MM.1S (cell line): ENCODE measurements at regions not wholly inside any gene's neighbourhood (a gene's known extent, or its start where the extent isn't known, plus 50 kb on each side); places are given as distances from the start of the nearest gene placed in this dataset.

Experiments used
- DNase-seq: peaks from one replicate; pipeline ENCODE4 v3.0.0-alpha.2; 2015
- H2AFZ ChIP-seq: fragments of 300-600 bp; sonication (generic); 2 replicates; pipeline ENCODE4 v1.6.0; 2016; ENCODE audit warnings: antibody characterized with exemption, low read length
- H3F3A ChIP-seq: fragments of 300-600 bp; sonication (generic); 2 replicates; pipeline ENCODE4 v1.6.1; 2016; ENCODE audit warnings: mild to moderate bottlenecking, antibody characterized with exemption, low read length, moderate library complexity, mixed read lengths; ENCODE audit not compliant: insufficient read depth
- H3K27ac ChIP-seq: fragments of 300-600 bp; sonication (generic); 2 replicates; pipeline ENCODE4 v1.5.1; 2016; ENCODE audit warnings: mild to moderate bottlenecking, low read length
- H3K27me3 ChIP-seq: fragments of 300-600 bp; sonication (generic); replicated peaks from 2 replicates; pipeline ENCODE4 v1.6.0; 2016; ENCODE audit warnings: low read length; ENCODE audit not compliant: insufficient read depth
- H3K36me3 ChIP-seq: fragments of 300-600 bp; sonication (generic); replicated peaks from 2 replicates; pipeline ENCODE4 v1.6.1; 2016; ENCODE audit warnings: mild to moderate bottlenecking, low read length, mixed read lengths; ENCODE audit not compliant: insufficient read depth
- H3K4me1 ChIP-seq: fragments of 300-600 bp; sonication (generic); 2 replicates; pipeline ENCODE4 v1.6.1; 2016; ENCODE audit warnings: low read length, mixed read lengths
- H3K4me2 ChIP-seq: fragments of 300-600 bp; sonication (generic); 2 replicates; pipeline ENCODE4 v1.6.0; 2016; ENCODE audit warnings: low read depth, low read length
- H3K4me3 ChIP-seq: fragments of 300-600 bp; sonication (generic); 2 replicates; pipeline ENCODE4 v1.5.1; 2016; ENCODE audit warnings: low read length, mixed read lengths
- H3K79me2 ChIP-seq: fragments of 300-600 bp; sonication (generic); 2 replicates; pipeline ENCODE4 v1.6.1; 2016; ENCODE audit warnings: mixed run types, low read length, mixed read lengths
- H3K9ac ChIP-seq: fragments of 300-600 bp; sonication (generic); 2 replicates; pipeline ENCODE4 v1.6.1; 2016; ENCODE audit warnings: low read length, mixed read lengths
- H3K9me2 ChIP-seq: fragments of 300-600 bp; sonication (generic); replicated peaks from 2 replicates; pipeline ENCODE4 v1.6.1; 2016; ENCODE audit warnings: mild to moderate bottlenecking, low read length, mixed read lengths; ENCODE audit not compliant: insufficient read depth
- H3K9me3 ChIP-seq: fragments of 300-600 bp; sonication (generic); replicated peaks from 2 replicates; pipeline ENCODE4 v1.6.1; 2016; ENCODE audit warnings: mild to moderate bottlenecking, low read length, mixed read lengths; ENCODE audit not compliant: insufficient read depth
- H4K20me1 ChIP-seq: fragments of 300-600 bp; sonication (generic); 2 replicates; pipeline ENCODE4 v1.6.1; 2016; ENCODE audit warnings: mild to moderate bottlenecking, low read length, moderate library complexity, mixed read lengths; ENCODE audit not compliant: insufficient read depth
- EZH2 ChIP-seq: fragments of 300-600 bp; sonication (generic); optimal IDR thresholded peaks from 2 replicates; pipeline ENCODE3; 2017; ENCODE audit warnings: low read depth, mild to moderate bottlenecking, antibody characterized with exemption, low read length, mixed read lengths
- EZH2phosphoT487 ChIP-seq: fragments of 300-600 bp; sonication (generic); IDR thresholded peaks from 2 replicates; pipeline ENCODE4 v1.6.1; 2018; ENCODE audit warnings: antibody characterized with exemption, low read length
- TF ChIP-seq, protein P1 (sequence below): fragments of 300-600 bp; sonication (generic); IDR thresholded peaks from 2 replicates; pipeline ENCODE4 v1.5.1; 2016; ENCODE audit warnings: antibody characterized with exemption, low read length, mixed read lengths

DNA sequence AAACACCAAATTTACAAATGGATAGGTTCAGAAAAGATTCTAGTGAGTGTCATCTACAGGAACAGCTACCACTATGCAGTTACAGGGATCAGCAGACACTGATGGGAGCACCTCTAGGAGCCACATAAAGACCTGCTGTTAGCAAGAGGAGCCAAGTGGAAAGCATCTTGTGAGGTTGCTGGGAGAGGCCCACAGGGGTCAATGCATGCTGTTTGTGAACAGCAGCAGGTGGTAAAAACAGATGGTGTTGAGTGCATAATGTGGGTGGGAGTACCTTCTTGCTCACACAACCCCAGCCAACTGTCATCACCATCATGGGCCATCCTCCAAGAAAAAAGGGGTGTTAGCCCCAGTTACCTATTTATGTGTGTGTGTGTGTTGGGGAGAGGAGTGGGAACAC, 215.2 kb upstream of the SSTR1 start:
- Histone ChIP-seq H3K27me3 (no peaks in the 10 kb centered on the region), H3K27ac (no peak overlapping the region), H3K9me3 (no peaks in the 10 kb centered on the region), H3K4me1 (no peaks in the 10 kb centered on the region), H3K79me2 (no peaks in the 10 kb centered on the region), H3K9ac (no peak overlapping the region), H3K36me3 (no peaks in the 10 kb centered on the region), H3K4me2 (no peak overlapping the region), H2AFZ (no peak overlapping the region), H3K9me2 (no peaks in the 10 kb centered on the region), H4K20me1 (no peaks in the 10 kb centered on the region), H3K4me3 (no peak overlapping the region), H3F3A (no peaks in the 10 kb centered on the region)
- no peak for DNase-seq
- TF ChIP-seq, protein P1, sequence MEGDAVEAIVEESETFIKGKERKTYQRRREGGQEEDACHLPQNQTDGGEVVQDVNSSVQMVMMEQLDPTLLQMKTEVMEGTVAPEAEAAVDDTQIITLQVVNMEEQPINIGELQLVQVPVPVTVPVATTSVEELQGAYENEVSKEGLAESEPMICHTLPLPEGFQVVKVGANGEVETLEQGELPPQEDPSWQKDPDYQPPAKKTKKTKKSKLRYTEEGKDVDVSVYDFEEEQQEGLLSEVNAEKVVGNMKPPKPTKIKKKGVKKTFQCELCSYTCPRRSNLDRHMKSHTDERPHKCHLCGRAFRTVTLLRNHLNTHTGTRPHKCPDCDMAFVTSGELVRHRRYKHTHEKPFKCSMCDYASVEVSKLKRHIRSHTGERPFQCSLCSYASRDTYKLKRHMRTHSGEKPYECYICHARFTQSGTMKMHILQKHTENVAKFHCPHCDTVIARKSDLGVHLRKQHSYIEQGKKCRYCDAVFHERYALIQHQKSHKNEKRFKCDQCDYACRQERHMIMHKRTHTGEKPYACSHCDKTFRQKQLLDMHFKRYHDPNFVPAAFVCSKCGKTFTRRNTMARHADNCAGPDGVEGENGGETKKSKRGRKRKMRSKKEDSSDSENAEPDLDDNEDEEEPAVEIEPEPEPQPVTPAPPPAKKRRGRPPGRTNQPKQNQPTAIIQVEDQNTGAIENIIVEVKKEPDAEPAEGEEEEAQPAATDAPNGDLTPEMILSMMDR = no peak
- TF ChIP-seq EZH2 = no peak
- no peak for TF ChIP-seq EZH2phosphoT487

DNA sequence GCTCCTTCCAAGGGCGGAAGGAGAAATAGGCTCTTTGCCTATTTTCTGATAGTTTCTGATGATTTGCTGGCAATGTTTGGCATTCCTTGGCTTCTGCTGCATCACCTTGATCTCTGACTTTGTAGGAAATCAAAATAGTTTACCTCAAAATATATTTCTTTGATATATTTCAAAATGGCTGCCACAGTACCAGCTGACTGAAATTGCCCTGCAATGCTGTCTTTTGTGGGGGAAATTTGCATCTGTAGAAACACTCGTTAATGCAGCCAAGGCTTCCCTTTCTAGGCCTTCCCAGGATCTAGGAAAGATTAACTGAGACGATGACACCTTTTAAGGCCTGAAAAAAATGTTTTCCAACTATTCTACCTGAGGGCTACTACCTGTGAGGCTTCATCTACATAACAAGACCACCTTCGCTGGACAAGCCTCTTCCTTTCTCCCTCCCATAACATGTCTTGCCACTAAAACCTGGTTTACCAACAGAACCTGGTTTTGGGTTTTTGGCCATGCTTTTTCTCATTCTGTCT, 212.8 kb upstream of the SSTR1 start:
- TF ChIP-seq, protein P1 = no peak
- no peak for TF ChIP-seq EZH2phosphoT487
- Histone ChIP-seq H2AFZ (no peak overlapping the region), H3K9ac (no peak overlapping the region)

DNA sequence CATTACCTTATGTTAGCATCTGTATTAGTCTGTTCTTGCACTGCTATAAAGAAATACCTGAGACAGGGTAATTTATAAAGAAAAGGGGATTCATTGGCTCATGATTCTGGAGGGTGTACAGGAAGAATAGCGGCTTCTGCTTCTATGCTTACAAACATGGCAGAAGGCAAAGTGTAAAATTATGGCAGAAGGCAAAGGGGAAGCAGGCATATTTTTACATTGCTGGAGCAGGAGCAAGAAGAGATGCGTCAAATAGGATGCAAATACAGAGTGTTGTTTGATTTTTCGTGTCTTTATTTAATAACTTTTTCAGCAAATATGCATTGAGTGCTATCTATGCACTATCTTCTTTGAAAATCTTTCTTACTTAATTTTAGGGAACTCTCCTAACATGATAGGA, 210.7 kb upstream of the SSTR1 start:
- H3K79me2 ChIP-seq = no peaks in the 10 kb centered on the region
- H3K9me2 ChIP-seq = no peaks in the 10 kb centered on the region
- H3K9me3 ChIP-seq = no peaks in the 10 kb centered on the region
- no peak overlapping the region for H3K4me3 ChIP-seq
- no peaks in the 10 kb centered on the region for H3F3A ChIP-seq
- no peaks in the 10 kb centered on the region for H3K4me1 ChIP-seq
- H4K20me1 ChIP-seq = no peaks in the 10 kb centered on the region
- H3K27ac ChIP-seq = no peak overlapping the region
- no peak overlapping the region for H3K9ac ChIP-seq
- DNase-seq = no peak
- no peaks in the 10 kb centered on the region for H3K27me3 ChIP-seq
- H3K36me3 ChIP-seq = no peaks in the 10 kb centered on the region
- no peak overlapping the region for H3K4me2 ChIP-seq
- TF ChIP-seq EZH2phosphoT487 = no peak
- TF ChIP-seq EZH2 = no peak
- H2AFZ ChIP-seq = no peak overlapping the region

More for the DNA sequence above, 212.8 kb upstream of the SSTR1 start:
- Histone ChIP-seq H3K27ac (no peak overlapping the region), H3K9me2 (no peaks in the 10 kb centered on the region), H4K20me1 (no peaks in the 10 kb centered on the region), H3K27me3 (no peaks in the 10 kb centered on the region), H3K36me3 (no peaks in the 10 kb centered on the region), H3K79me2 (no peaks in the 10 kb centered on the region), H3F3A (no peaks in the 10 kb centered on the region), H3K9me3 (no peaks in the 10 kb centered on the region), H3K4me2 (no peak overlapping the region), H3K4me1 (no peaks in the 10 kb centered on the region), H3K4me3 (no peak overlapping the region)
- no peak for DNase-seq

DNA sequence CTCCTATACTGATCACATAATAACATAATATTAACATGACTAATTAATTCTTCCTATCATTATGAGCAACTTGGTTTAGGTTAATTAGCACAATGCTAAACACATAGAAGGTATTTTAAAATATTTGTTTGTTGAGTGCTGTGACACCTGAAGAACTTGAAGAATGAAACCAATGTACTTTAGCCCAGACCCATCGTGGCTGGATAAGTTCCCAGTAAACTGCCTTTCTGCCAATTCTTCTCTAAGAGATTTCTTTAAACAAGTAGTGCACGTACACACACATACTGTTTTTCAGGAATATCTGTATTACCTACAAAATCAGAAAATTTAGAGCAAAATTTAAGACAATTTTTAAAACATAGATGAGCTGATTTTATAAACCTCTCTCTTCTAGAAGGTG, 207.4 kb upstream of the SSTR1 start:
- no peak for DNase-seq
- Histone ChIP-seq H3K9ac (no peak overlapping the region), H3K79me2 (no peaks in the 10 kb centered on the region), H4K20me1 (no peaks in the 10 kb centered on the region), H3K27me3 (no peaks in the 10 kb centered on the region), H3K9me3 (no peaks in the 10 kb centered on the region), H3F3A (no peaks in the 10 kb centered on the region), H3K4me1 (no peaks in the 10 kb centered on the region), H3K4me3 (no peak overlapping the region), H3K36me3 (no peaks in the 10 kb centered on the region), H3K4me2 (no peak overlapping the region), H2AFZ (no peak overlapping the region), H3K27ac (no peak overlapping the region), H3K9me2 (no peaks in the 10 kb centered on the region)
- TF ChIP-seq, protein P1 = no peak
- TF ChIP-seq EZH2phosphoT487 (no peak), EZH2 (no peak)
